T-helper 2 cell (primary cell): ENCODE measurements at regions not wholly inside any gene's neighbourhood (a gene's known extent, or its start where the extent isn't known, plus 50 kb on each side); places are given as distances from the start of the nearest gene placed in this dataset.

ENCODE experiments used
- DNase-seq, 5 experiments: peaks; one replicate each; pipeline versions ENCODE4 v3.0.0 to v3.0.0-alpha.2; 2012 to 2022

- no peak for DNase-seq
Measured at GRCh38 chr12:67427336-67427735, 158.2 kb downstream of the CAND1 start.

- no peak for DNase-seq
Measured at GRCh38 chr12:67428431-67428830, 159.3 kb downstream of the CAND1 start.

- DNase-seq, result no peak
Measured at GRCh38 chr12:67430708-67431335, 161.7 kb downstream of the CAND1 start.

GRCh38 chr12:67431411-67432020 is 162.4 kb downstream of the CAND1 start:
- no peak for DNase-seq

GRCh38 chr12:67433385-67434175 is 164.4 kb downstream of the CAND1 start:
- DNase-seq, result no peak

- DNase-seq, result no peak
Measured at GRCh38 chr12:67434671-67435370, 165.7 kb downstream of the CAND1 start.

- no peak for DNase-seq
Measured at GRCh38 chr12:67436230-67436629, 167.1 kb downstream of the CAND1 start.

GRCh38 chr12:67437011-67437410 is 167.9 kb downstream of the CAND1 start:
- no peak for DNase-seq

- no peak for DNase-seq
Measured at GRCh38 chr12:67439611-67440010, 170.5 kb downstream of the CAND1 start.

GRCh38 chr12:67441736-67442346 is 172.7 kb downstream of the CAND1 start:
- peak; percentile 31 to 76 (median 54) for DNase-seq

GRCh38 chr12:67442347-67442841 is 173.2 kb downstream of the CAND1 start:
- no peak for DNase-seq

GRCh38 chr12:67442896-67443295 is 173.7 kb downstream of the CAND1 start:
- DNase-seq, result no peak

- DNase-seq, result no peak
Measured at GRCh38 chr12:67444542-67444941, 175.4 kb downstream of the CAND1 start.

- DNase-seq, result no peak
Measured at GRCh38 chr12:67446716-67447115, 177.6 kb downstream of the CAND1 start.

GRCh38 chr12:67447180-67447579 is 178.0 kb downstream of the CAND1 start:
- no peak for DNase-seq

- DNase-seq, result peak in 1 of 5 experiments; percentile 64
Measured at GRCh38 chr12:67449591-67450052, 180.5 kb downstream of the CAND1 start.

- DNase-seq, result no peak
Measured at GRCh38 chr12:67450441-67450840, 181.3 kb downstream of the CAND1 start.

GRCh38 chr12:67451206-67451605 is 182.0 kb downstream of the CAND1 start:
- DNase-seq, result no peak

- DNase-seq, result peak in 1 of 5 experiments; percentile 81
Measured at GRCh38 chr12:67452119-67452805, 183.1 kb downstream of the CAND1 start.

GRCh38 chr12:67453191-67453590 is 184.0 kb downstream of the CAND1 start:
- DNase-seq, result no peak

- no peak for DNase-seq
Measured at GRCh38 chr12:67455236-67455635, 186.1 kb downstream of the CAND1 start.

GRCh38 chr12:67456431-67456901 is 187.3 kb downstream of the CAND1 start:
- DNase-seq, result no peak
